SK-N-MC (cell line): ENCODE measurements at regions not wholly inside any gene's neighbourhood (a gene's known extent, or its start where the extent isn't known, plus 50 kb on each side); places are given as distances from the start of the nearest gene placed in this dataset.

Experiments used
- EZH2 ChIP-seq: fragments of 200-600 bp; sonication (generic); IDR thresholded peaks from one replicate; pipeline ENCODE4 v1.6.1; 2017; ENCODE audit warnings: antibody characterized with exemption
- POLR2AphosphoS5 ChIP-seq: IDR thresholded peaks from 2 replicates; pipeline ENCODE4 v1.6.1; 2012; ENCODE audit warnings: mild to moderate bottlenecking, low read depth, low read length, borderline replicate concordance

GRCh38 chr4:57205580-57205979 is 95.4 kb upstream of the IGFBP7 start:
- TF ChIP-seq EZH2 (no peak), POLR2AphosphoS5 (no peak)
